ENCODE measurements at regions not wholly inside any gene's neighbourhood (a gene's known extent, or its start where the extent isn't known, plus 50 kb on each side); places are given as distances from the start of the nearest gene placed in this dataset. TPM values are rescaled to one million over a fixed set of nuclear protein-coding genes. Genes with fewer than 3 reads are reported as not detected.
"Not testable (repeated sequence)": the region's sequence is repeated elsewhere in the genome, so short reads cannot be mapped to it uniquely, and the experiment has no call there.

GRCh38 chr6:28816909-28817807 lies 106.6 kb downstream of the TRIM27 start:
- FAIRE-seq (no peak), DNase-seq (ENCODE audit: low spot score in 2 of 2) (no peak)

- no peak for DNase-seq (ENCODE audit: low spot score in 2 of 2)
- FAIRE-seq, result no peak
These were observed 106.0 kb downstream of the TRIM27 start for GRCh38 chr6:28817808-28818145.

GRCh38 chr6:28824793-28825731 lies 98.7 kb downstream of the TRIM27 start:
- FAIRE-seq (no peak), DNase-seq (ENCODE audit: low spot score in 2 of 2) (no peak)

GRCh38 chr6:28825732-28826293 lies 98.0 kb downstream of the TRIM27 start:
- FAIRE-seq, result no peak

GRCh38 chr6:28831683-28832082 lies 92.1 kb downstream of the TRIM27 start:
- FAIRE-seq; DNase-seq (ENCODE audit: low spot score in 2 of 2): not testable (repeated sequence)

More at GRCh38 chr6:28825732-28826293, 98.0 kb downstream of the TRIM27 start:
- DNase-seq (ENCODE audit: low spot score in 2 of 2), result no peak

- not testable (repeated sequence) for FAIRE-seq; DNase-seq (ENCODE audit: low spot score in 2 of 2)
These were observed 87.1 kb downstream of the TRIM27 start for GRCh38 chr6:28836703-28837102.

- FAIRE-seq (peak; percentile 45), DNase-seq (ENCODE audit: low spot score in 2 of 2) (peak in 1 of 2 donors; percentile 67)
These were observed 85.5 kb downstream of the TRIM27 start for GRCh38 chr6:28838289-28838633.

- peak; percentile 51 to 79 for DNase-seq (ENCODE audit: low spot score in 2 of 2)
- FAIRE-seq, result no peak
These were observed 84.9 kb downstream of the TRIM27 start for GRCh38 chr6:28838634-28839442.

GRCh38 chr6:28839443-28840120 lies 84.2 kb downstream of the TRIM27 start:
- FAIRE-seq (no peak), DNase-seq (ENCODE audit: low spot score in 2 of 2) (no peak)

GRCh38 chr6:28841290-28841689 lies 82.5 kb downstream of the TRIM27 start:
- DNase-seq (ENCODE audit: low spot score in 2 of 2) (no peak), FAIRE-seq (no peak)

GRCh38 chr6:28848756-28849155 lies 75.0 kb downstream of the TRIM27 start:
- not testable (repeated sequence) for FAIRE-seq; DNase-seq (ENCODE audit: low spot score in 2 of 2)

Small RNA genes lying in the stretch of these regions (small RNA-seq; reads per million reads assigned to genes)
- gene AL121932.1, result not detected

Data from frontal cortex (tissue), 4 donors.